ENCODE measurements at regions not wholly inside any gene's neighbourhood (a gene's known extent, or its start where the extent isn't known, plus 50 kb on each side); places are given as distances from the start of the nearest gene placed in this dataset.
"Not testable (repeated sequence)": the region's sequence is repeated elsewhere in the genome, so short reads cannot be mapped to it uniquely, and the experiment has no call there.

- TF ChIP-seq GATA1 (IDR thresholded peaks at IDR 0.05; ENCODE audit: low read depth, low read length), result no peak
- TF ChIP-seq POLR2A (IDR thresholded peaks at IDR 0.05; ENCODE audit: low read length), result no peak
- DNase-seq, result no peak
These were observed 65.4 kb upstream of the DLG1 start for GRCh38 chr3:197363553-197364409.

- TF ChIP-seq GATA1 (IDR thresholded peaks at IDR 0.05; ENCODE audit: low read depth, low read length) (no peak), POLR2A (IDR thresholded peaks at IDR 0.05; ENCODE audit: low read length) (no peak)
- DNase-seq, result no peak
These were observed 63.7 kb upstream of the DLG1 start for GRCh38 chr3:197362081-197362480.

- not testable (repeated sequence) for DNase-seq
These were observed 61.7 kb upstream of the DLG1 start for GRCh38 chr3:197360095-197360494.

- not testable (repeated sequence) for DNase-seq
These were observed 61.1 kb upstream of the DLG1 start for GRCh38 chr3:197359476-197359875.

- TF ChIP-seq GATA1 (IDR thresholded peaks at IDR 0.05; ENCODE audit: low read depth, low read length) (no peak), POLR2A (IDR thresholded peaks at IDR 0.05; ENCODE audit: low read length) (no peak)
- DNase-seq, result no peak
These were observed 58.3 kb upstream of the DLG1 start for GRCh38 chr3:197356741-197357140.

- no peak for TF ChIP-seq POLR2A (IDR thresholded peaks at IDR 0.05; ENCODE audit: low read length)
- DNase-seq, result no peak
These were observed 57.9 kb upstream of the DLG1 start for GRCh38 chr3:197356275-197356674.

- no peak for TF ChIP-seq GATA1 (IDR thresholded peaks at IDR 0.05; ENCODE audit: low read depth, low read length)
- no peak for TF ChIP-seq POLR2A (IDR thresholded peaks at IDR 0.05; ENCODE audit: low read length)
- no peak for DNase-seq
These were observed 57.3 kb upstream of the DLG1 start for GRCh38 chr3:197355713-197356112.

GRCh38 chr3:197354568-197355001 lies 56.2 kb upstream of the DLG1 start:
- DNase-seq, result no peak
- no peak for TF ChIP-seq GATA1 (IDR thresholded peaks at IDR 0.05; ENCODE audit: low read depth, low read length)
- no peak for TF ChIP-seq POLR2A (IDR thresholded peaks at IDR 0.05; ENCODE audit: low read length)

GRCh38 chr3:197353867-197354567 lies 55.6 kb upstream of the DLG1 start:
- no peak for TF ChIP-seq GATA1 (IDR thresholded peaks at IDR 0.05; ENCODE audit: low read depth, low read length)
- no peak for TF ChIP-seq POLR2A (IDR thresholded peaks at IDR 0.05; ENCODE audit: low read length)
- DNase-seq, result no peak

GRCh38 chr3:197353001-197353866 lies 54.8 kb upstream of the DLG1 start:
- TF ChIP-seq POLR2A (IDR thresholded peaks at IDR 0.05; ENCODE audit: low read length) (no peak), GATA1 (IDR thresholded peaks at IDR 0.05; ENCODE audit: low read depth, low read length) (no peak)
- DNase-seq, result no peak

GRCh38 chr3:197352382-197352781 lies 54.0 kb upstream of the DLG1 start:
- TF ChIP-seq POLR2A (IDR thresholded peaks at IDR 0.05; ENCODE audit: low read length) (no peak), GATA1 (IDR thresholded peaks at IDR 0.05; ENCODE audit: low read depth, low read length) (no peak)
- no peak for DNase-seq

GRCh38 chr3:197350446-197350845 lies 52.0 kb upstream of the DLG1 start:
- no peak for TF ChIP-seq GATA1 (IDR thresholded peaks at IDR 0.05; ENCODE audit: low read depth, low read length)
- no peak for TF ChIP-seq POLR2A (IDR thresholded peaks at IDR 0.05; ENCODE audit: low read length)
- DNase-seq, result no peak

- no peak for DNase-seq
- TF ChIP-seq POLR2A (IDR thresholded peaks at IDR 0.05; ENCODE audit: low read length) (no peak), GATA1 (IDR thresholded peaks at IDR 0.05; ENCODE audit: low read depth, low read length) (no peak)
These were observed 51.0 kb upstream of the DLG1 start for GRCh38 chr3:197349368-197349767.

Data from erythroblast (primary cell).